ENCODE measurements at regions not wholly inside any gene's neighbourhood (a gene's known extent, or its start where the extent isn't known, plus 50 kb on each side); places are given as distances from the start of the nearest gene placed in this dataset.

DNA sequence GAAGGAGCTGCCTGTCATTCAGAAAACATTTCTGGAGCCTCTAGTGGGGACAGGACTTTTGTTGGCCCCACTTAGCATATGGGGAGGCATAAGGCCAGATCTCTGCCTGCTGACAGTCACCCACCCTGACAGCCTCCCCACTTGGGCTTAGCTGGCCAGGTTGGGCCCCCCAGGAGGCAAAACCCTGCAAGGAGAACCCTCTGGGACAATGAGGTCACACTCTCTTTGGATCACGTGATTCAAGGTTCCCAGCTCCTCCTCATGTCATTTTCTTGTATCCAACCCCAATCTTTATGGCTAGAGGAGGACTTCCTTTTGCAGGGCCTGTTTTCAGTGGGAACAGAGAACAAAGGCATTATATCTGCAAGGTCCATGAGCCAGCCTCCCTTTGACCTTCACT, 60.0 kb downstream of the NAV1 start:
- no CpG with 5 or more reads among the region's 1 CpG for WGBS (ENCODE audit: insufficient coverage, low lambda C conversion rate)
- H3K27me3 ChIP-seq (ENCODE audit: control insufficient read depth, insufficient read depth, low read length) = peaks cover 17% of the 10 kb centered on the region
- no peak for DNase-seq
- no peak overlapping the region for H3K4me3 ChIP-seq (ENCODE audit: low read length)
- no peaks in the 10 kb centered on the region for H3K9me3 ChIP-seq (ENCODE audit: control insufficient read depth, low read depth, low read length)
- H3K36me3 ChIP-seq (ENCODE audit: control insufficient read depth, insufficient read depth, low read length) = no peaks in the 10 kb centered on the region
- no peak overlapping the region for H3K27ac ChIP-seq (ENCODE audit: low read length)
- H3K4me1 ChIP-seq (ENCODE audit: control insufficient read depth, insufficient read depth, low read length) = no peaks in the 10 kb centered on the region

DNA sequence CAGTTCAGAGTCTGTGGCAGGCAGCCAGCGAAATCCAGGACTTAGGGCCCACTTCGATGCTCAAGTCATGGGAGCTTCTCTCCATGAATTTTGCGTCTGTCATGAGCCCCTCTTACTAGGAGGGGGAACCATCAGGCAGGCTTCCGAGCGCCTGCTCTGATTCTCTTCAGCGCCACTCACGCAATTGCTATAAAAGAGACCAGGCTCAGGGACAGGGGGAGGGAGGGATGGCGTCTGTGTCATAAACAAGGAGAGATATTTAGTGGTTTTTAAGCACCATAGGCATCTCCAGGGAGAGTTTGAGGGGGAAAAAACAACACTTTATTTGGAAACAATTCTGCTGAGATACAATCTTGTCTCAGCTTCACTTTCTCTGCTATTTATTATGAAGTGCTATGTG, 60.6 kb downstream of the NAV1 start:
- DNase-seq = no peak
- no peaks in the 10 kb centered on the region for H3K4me1 ChIP-seq (ENCODE audit: control insufficient read depth, insufficient read depth, low read length)
- H3K36me3 ChIP-seq (ENCODE audit: control insufficient read depth, insufficient read depth, low read length) = no peaks in the 10 kb centered on the region
- no peak overlapping the region for H3K4me3 ChIP-seq (ENCODE audit: low read length)
- no peaks in the 10 kb centered on the region for H3K9me3 ChIP-seq (ENCODE audit: control insufficient read depth, low read depth, low read length)
- WGBS (ENCODE audit: insufficient coverage, low lambda C conversion rate) = no CpG with 5 or more reads among the region's 8 CpGs
- peaks cover 17% of the 10 kb centered on the region for H3K27me3 ChIP-seq (ENCODE audit: control insufficient read depth, insufficient read depth, low read length)
- no peak overlapping the region for H3K27ac ChIP-seq (ENCODE audit: low read length)

DNA sequence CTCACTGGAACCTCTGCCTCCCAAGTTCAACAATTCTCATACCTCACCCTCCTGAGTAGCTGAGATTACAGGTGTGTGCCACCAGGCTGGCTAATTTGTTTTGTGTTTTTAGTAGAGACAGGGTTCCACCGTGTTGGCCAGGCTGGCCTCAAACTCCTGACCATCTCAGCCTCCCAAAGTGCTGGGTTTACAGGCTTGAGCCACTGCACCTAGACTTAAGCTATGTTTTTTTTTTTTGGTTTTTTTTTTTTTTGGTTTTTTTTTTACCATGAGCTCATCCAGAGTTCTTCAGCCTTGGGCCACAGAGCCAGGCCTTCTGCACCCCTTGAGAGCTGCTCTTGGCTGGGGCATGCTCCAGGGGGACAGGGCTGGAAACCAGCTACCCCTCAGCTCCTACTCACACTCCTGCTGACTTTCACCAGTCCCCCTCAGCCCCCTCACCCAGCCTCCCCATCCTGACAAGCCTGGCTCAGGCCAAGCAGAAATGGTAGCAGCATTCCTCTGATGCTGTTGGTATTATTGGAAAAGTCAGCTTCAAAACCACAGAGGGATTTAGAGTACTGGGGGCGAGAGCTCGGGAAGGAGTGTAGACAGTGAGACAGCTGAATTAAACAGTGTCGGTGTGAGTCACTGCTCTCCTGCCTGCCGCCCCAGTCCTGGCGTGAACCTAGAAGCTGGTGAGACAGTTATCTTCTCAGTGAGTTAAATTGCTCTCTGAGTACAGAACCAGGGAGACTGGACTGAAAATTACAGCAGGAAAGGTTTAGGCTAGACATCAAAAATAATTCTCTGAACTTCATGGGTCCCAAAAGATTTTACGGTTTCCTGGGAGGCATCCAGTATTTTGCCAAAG, 63.7 kb downstream of the NAV1 start:
- no peak overlapping the region for H3K27ac ChIP-seq (ENCODE audit: low read length)
- no peak for DNase-seq

GRCh38 chr1:201603613-201604232, 64.8 kb downstream of the NAV1 start:
- no peaks in the 10 kb centered on the region for H3K9me3 ChIP-seq (ENCODE audit: control insufficient read depth, low read depth, low read length)
- no peak overlapping the region for H3K27ac ChIP-seq (ENCODE audit: low read length)
- DNase-seq = no peak
- peaks cover 17% of the 10 kb centered on the region for H3K27me3 ChIP-seq (ENCODE audit: control insufficient read depth, insufficient read depth, low read length)
- H3K4me1 ChIP-seq (ENCODE audit: control insufficient read depth, insufficient read depth, low read length) = peaks cover 3% of the 10 kb centered on the region
- H3K36me3 ChIP-seq (ENCODE audit: control insufficient read depth, insufficient read depth, low read length) = no peaks in the 10 kb centered on the region
- WGBS (ENCODE audit: insufficient coverage, low lambda C conversion rate) = 64% methylated on average over 3 of the region's 8 CpGs
- H3K4me3 ChIP-seq (ENCODE audit: low read length) = no peak overlapping the region

More for the DNA sequence above, 63.7 kb downstream of the NAV1 start:
- Histone ChIP-seq H3K4me1 (ENCODE audit: control insufficient read depth, insufficient read depth, low read length) (peaks cover 3% of the 10 kb centered on the region), H3K9me3 (ENCODE audit: control insufficient read depth, low read depth, low read length) (no peaks in the 10 kb centered on the region), H3K4me3 (ENCODE audit: low read length) (no peak overlapping the region), H3K36me3 (ENCODE audit: control insufficient read depth, insufficient read depth, low read length) (no peaks in the 10 kb centered on the region), H3K27me3 (ENCODE audit: control insufficient read depth, insufficient read depth, low read length) (peaks cover 15% of the 10 kb centered on the region)
- WGBS (ENCODE audit: insufficient coverage, low lambda C conversion rate) = no CpG with 5 or more reads among the region's 7 CpGs

GRCh38 chr1:201605385-201606010, 66.6 kb downstream of the NAV1 start:
- WGBS (ENCODE audit: insufficient coverage, low lambda C conversion rate) = no CpG with 5 or more reads among the region's 3 CpGs
- DNase-seq = peak in 1 of 2 donors; percentile 45

GRCh38 chr1:201606096-201606495, 67.2 kb downstream of the NAV1 start:
- Histone ChIP-seq H3K9me3 (ENCODE audit: control insufficient read depth, low read depth, low read length) (no peaks in the 10 kb centered on the region), H3K4me1 (ENCODE audit: control insufficient read depth, insufficient read depth, low read length) (peaks cover 3% of the 10 kb centered on the region), H3K27me3 (ENCODE audit: control insufficient read depth, insufficient read depth, low read length) (peaks cover 8% of the 10 kb centered on the region), H3K4me3 (ENCODE audit: low read length) (no peak overlapping the region), H3K36me3 (ENCODE audit: control insufficient read depth, insufficient read depth, low read length) (no peaks in the 10 kb centered on the region), H3K27ac (ENCODE audit: low read length) (no peak overlapping the region)
- DNase-seq = no peak
- no CpG with 5 or more reads among the region's 3 CpGs for WGBS (ENCODE audit: insufficient coverage, low lambda C conversion rate)

More at GRCh38 chr1:201605385-201606010, 66.6 kb downstream of the NAV1 start:
- H3K27ac ChIP-seq (ENCODE audit: low read length) = no peak overlapping the region
- H3K9me3 ChIP-seq (ENCODE audit: control insufficient read depth, low read depth, low read length) = no peaks in the 10 kb centered on the region
- no peaks in the 10 kb centered on the region for H3K36me3 ChIP-seq (ENCODE audit: control insufficient read depth, insufficient read depth, low read length)
- H3K27me3 ChIP-seq (ENCODE audit: control insufficient read depth, insufficient read depth, low read length) = peaks cover 12% of the 10 kb centered on the region
- H3K4me1 ChIP-seq (ENCODE audit: control insufficient read depth, insufficient read depth, low read length) = peaks cover 3% of the 10 kb centered on the region
- no peak overlapping the region for H3K4me3 ChIP-seq (ENCODE audit: low read length)

DNA sequence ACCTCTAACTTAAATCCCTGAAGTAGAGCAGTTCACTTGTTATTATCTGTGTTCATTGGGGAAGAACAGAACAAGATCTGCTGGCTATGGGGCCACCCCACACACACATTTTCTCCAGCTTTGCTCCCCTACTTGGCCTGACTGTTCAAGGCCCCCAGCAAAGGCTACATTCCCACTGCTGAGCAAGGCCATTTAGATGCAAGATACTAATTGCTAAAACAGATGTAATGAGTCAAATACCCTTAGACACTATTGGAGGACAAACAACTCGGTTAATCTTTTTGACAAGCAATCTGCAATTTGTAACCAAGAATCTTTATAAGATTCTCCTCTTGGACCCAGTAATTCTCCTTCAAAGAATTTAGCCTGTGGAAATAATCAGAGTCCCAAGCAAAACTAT, 67.7 kb downstream of the NAV1 start:
- peaks cover 3% of the 10 kb centered on the region for H3K4me1 ChIP-seq (ENCODE audit: control insufficient read depth, insufficient read depth, low read length)
- H3K9me3 ChIP-seq (ENCODE audit: control insufficient read depth, low read depth, low read length) = no peaks in the 10 kb centered on the region
- no peak overlapping the region for H3K4me3 ChIP-seq (ENCODE audit: low read length)
- DNase-seq = no peak
- no CpG with 5 or more reads among the region's 1 CpG for WGBS (ENCODE audit: insufficient coverage, low lambda C conversion rate)
- H3K27ac ChIP-seq (ENCODE audit: low read length) = no peak overlapping the region
- H3K27me3 ChIP-seq (ENCODE audit: control insufficient read depth, insufficient read depth, low read length) = peaks cover 11% of the 10 kb centered on the region
- no peaks in the 10 kb centered on the region for H3K36me3 ChIP-seq (ENCODE audit: control insufficient read depth, insufficient read depth, low read length)

GRCh38 chr1:201608635-201609395, 69.9 kb downstream of the NAV1 start:
- H3K9me3 ChIP-seq (ENCODE audit: control insufficient read depth, low read depth, low read length) = no peaks in the 10 kb centered on the region
- peaks cover 6% of the 10 kb centered on the region for H3K27me3 ChIP-seq (ENCODE audit: control insufficient read depth, insufficient read depth, low read length)
- no peak for DNase-seq
- no peaks in the 10 kb centered on the region for H3K36me3 ChIP-seq (ENCODE audit: control insufficient read depth, insufficient read depth, low read length)
- no CpG with 5 or more reads among the region's 11 CpGs for WGBS (ENCODE audit: insufficient coverage, low lambda C conversion rate)
- no peak overlapping the region for H3K27ac ChIP-seq (ENCODE audit: low read length)
- no peak overlapping the region for H3K4me3 ChIP-seq (ENCODE audit: low read length)
- H3K4me1 ChIP-seq (ENCODE audit: control insufficient read depth, insufficient read depth, low read length) = peaks cover 3% of the 10 kb centered on the region

DNA sequence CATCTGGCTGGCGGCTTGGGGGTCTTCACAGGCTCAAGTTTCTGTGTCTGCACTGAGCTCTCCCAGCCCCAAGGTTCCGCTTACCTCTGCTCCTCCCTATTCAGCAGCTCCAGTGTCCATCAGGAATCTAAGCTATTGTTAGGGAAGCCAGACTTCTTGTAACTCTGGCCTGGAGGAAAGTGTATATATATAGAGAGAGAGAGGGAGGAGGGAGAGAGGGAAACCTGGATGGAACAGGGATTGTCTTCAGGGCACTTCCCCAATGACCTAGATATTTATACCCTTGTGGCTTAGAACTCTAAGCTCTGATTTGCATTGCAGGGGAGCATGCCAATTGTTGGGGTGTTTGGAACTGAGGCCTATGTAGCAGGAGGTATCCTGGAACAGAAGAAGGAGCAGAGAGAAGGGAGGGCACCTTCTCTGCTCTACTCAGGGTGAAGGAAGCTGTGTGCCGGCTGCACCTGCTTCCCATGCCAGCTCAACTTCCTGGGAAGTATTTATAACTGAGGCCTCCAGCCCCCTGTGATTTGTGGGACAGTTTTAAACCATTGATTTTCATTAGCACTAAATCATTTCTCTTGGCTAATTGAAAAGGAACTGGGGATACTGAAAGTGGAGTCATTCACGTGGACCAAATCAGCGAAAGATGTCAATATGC, 70.9 kb downstream of the NAV1 start:
- peaks cover 6% of the 10 kb centered on the region for H3K4me1 ChIP-seq (ENCODE audit: control insufficient read depth, insufficient read depth, low read length)
- no peaks in the 10 kb centered on the region for H3K36me3 ChIP-seq (ENCODE audit: control insufficient read depth, insufficient read depth, low read length)
- no peak overlapping the region for H3K4me3 ChIP-seq (ENCODE audit: low read length)
- 60% methylated on average over 1 of the region's 5 CpGs for WGBS (ENCODE audit: insufficient coverage, low lambda C conversion rate)
- no peak overlapping the region for H3K27ac ChIP-seq (ENCODE audit: low read length)
- DNase-seq = no peak
- peaks cover 10% of the 10 kb centered on the region for H3K27me3 ChIP-seq (ENCODE audit: control insufficient read depth, insufficient read depth, low read length)
- H3K9me3 ChIP-seq (ENCODE audit: control insufficient read depth, low read depth, low read length) = no peaks in the 10 kb centered on the region

GRCh38 chr1:201610858-201611257, 71.9 kb downstream of the NAV1 start:
- no peaks in the 10 kb centered on the region for H3K9me3 ChIP-seq (ENCODE audit: control insufficient read depth, low read depth, low read length)
- peaks cover 10% of the 10 kb centered on the region for H3K27me3 ChIP-seq (ENCODE audit: control insufficient read depth, insufficient read depth, low read length)
- no peak overlapping the region for H3K4me3 ChIP-seq (ENCODE audit: low read length)
- no CpG with 5 or more reads among the region's 3 CpGs for WGBS (ENCODE audit: insufficient coverage, low lambda C conversion rate)
- peaks cover 3% of the 10 kb centered on the region for H3K4me1 ChIP-seq (ENCODE audit: control insufficient read depth, insufficient read depth, low read length)
- no peak for DNase-seq
- no peak overlapping the region for H3K27ac ChIP-seq (ENCODE audit: low read length)
- H3K36me3 ChIP-seq (ENCODE audit: control insufficient read depth, insufficient read depth, low read length) = no peaks in the 10 kb centered on the region
